ENCODE measurements at regions not wholly inside any gene's neighbourhood (a gene's known extent, or its start where the extent isn't known, plus 50 kb on each side); places are given as distances from the start of the nearest gene placed in this dataset.

DNA sequence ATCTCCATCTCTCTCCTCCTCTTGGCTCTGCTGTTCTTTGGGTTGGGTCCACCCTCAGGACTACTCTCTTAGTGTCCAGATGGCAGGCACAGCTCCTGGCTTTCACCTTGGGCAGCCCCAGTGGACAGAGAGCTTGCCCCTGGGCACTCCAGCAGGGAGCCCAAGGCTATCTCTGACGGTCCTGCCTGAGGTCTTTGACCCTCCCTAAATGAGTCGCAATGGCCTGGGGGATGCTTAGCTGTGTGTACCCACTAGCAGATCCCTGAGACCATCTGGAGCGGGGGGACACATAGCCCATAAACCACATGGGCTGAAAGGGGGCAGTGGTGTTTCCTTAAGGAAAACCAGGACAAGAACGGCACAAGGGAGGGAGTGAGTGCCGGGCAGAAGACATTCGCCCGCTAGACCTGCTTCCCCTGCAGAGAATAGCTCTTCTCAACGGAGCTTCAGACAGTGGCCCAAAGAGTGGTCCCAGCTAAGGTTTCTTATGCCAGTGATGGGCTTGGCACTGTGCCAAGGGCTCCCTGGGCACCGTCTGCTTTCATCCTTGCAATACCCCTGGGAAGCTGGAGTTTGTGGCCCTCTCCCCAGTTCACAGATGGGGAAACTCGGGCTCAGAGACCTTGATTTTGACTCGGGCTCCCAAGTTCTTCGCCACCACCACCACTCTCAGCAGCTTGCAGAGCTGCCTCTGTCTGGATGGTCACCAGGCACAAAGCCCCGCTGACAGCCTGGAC, 53.9 kb upstream of the ANO1 start:
- TF ChIP-seq, protein P1, sequence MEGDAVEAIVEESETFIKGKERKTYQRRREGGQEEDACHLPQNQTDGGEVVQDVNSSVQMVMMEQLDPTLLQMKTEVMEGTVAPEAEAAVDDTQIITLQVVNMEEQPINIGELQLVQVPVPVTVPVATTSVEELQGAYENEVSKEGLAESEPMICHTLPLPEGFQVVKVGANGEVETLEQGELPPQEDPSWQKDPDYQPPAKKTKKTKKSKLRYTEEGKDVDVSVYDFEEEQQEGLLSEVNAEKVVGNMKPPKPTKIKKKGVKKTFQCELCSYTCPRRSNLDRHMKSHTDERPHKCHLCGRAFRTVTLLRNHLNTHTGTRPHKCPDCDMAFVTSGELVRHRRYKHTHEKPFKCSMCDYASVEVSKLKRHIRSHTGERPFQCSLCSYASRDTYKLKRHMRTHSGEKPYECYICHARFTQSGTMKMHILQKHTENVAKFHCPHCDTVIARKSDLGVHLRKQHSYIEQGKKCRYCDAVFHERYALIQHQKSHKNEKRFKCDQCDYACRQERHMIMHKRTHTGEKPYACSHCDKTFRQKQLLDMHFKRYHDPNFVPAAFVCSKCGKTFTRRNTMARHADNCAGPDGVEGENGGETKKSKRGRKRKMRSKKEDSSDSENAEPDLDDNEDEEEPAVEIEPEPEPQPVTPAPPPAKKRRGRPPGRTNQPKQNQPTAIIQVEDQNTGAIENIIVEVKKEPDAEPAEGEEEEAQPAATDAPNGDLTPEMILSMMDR (IDR thresholded peaks at IDR 0.05; ENCODE audit: insufficient read depth, low read depth, low read length) = no peak
- DNase-seq (ENCODE audit: low read depth) = no peak
- no peak overlapping the region for H3K4me3 ChIP-seq (ENCODE audit: low read depth, low read length)

- TF ChIP-seq, protein P1 (IDR thresholded peaks at IDR 0.05; ENCODE audit: insufficient read depth, low read depth, low read length) = no peak
- no peak for DNase-seq (ENCODE audit: low read depth)
- no peak overlapping the region for H3K4me3 ChIP-seq (ENCODE audit: low read depth, low read length)
Observed at GRCh38 chr11:70024773-70025045, 53.4 kb upstream of the ANO1 start.

DNA sequence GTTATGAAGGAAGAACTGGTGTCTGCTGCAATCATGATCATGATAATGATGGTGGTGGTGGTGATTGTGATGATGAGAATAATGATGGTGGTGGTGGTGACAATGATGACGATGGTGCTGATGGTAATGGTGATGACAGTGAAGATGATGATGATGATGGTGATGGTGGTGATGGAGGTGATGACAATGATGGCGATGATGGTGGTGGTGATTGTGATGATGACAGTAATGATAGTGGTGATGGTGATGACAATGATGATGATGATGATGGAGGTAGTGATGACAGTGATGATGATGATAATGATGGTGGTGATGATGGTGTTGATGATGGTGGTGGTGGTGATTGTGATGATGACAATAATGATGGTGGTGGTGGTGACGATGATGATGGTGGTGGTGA, 52.8 kb upstream of the ANO1 start:
- TF ChIP-seq, protein P1 (IDR thresholded peaks at IDR 0.05; ENCODE audit: insufficient read depth, low read depth, low read length) = no peak
- DNase-seq (ENCODE audit: low read depth) = no peak
- H3K4me3 ChIP-seq (ENCODE audit: low read depth, low read length) = no peak overlapping the region

GRCh38 chr11:70026012-70026411, 52.1 kb upstream of the ANO1 start:
- DNase-seq (ENCODE audit: low read depth) = no peak
- TF ChIP-seq, protein P1 (IDR thresholded peaks at IDR 0.05; ENCODE audit: insufficient read depth, low read depth, low read length) = no peak
- H3K4me3 ChIP-seq (ENCODE audit: low read depth, low read length) = no peak overlapping the region

DNA sequence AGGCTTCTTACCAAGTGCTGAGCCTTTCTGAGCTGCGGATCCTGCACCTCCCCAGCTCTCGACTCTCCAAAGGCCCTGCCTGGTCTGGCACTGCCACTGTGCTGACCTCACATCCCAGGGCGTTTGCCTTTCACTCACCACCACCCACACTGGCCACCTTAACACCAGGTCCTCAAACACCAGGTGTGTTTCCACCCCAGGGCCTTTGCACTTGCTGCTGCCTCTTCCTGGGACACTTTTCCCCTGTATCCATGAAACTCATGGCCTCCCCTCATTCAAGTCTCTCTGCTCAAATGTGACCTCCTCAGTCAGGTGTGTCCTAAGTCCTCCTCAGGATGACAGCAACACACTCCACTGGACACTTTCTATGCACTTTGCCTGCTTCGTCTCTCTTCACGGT, 51.4 kb upstream of the ANO1 start:
- no peak overlapping the region for H3K4me3 ChIP-seq (ENCODE audit: low read depth, low read length)
- TF ChIP-seq, protein P1 (IDR thresholded peaks at IDR 0.05; ENCODE audit: insufficient read depth, low read depth, low read length) = no peak

GRCh38 chr11:70027451-70027850, 50.7 kb upstream of the ANO1 start:
- TF ChIP-seq, protein P1 (IDR thresholded peaks at IDR 0.05; ENCODE audit: insufficient read depth, low read depth, low read length) = no peak
- H3K4me3 ChIP-seq (ENCODE audit: low read depth, low read length) = no peak overlapping the region
- DNase-seq (ENCODE audit: low read depth) = no peak

More for the DNA sequence above, 51.4 kb upstream of the ANO1 start:
- no peak for DNase-seq (ENCODE audit: low read depth)
